ENCODE measurements at regions not wholly inside any gene's neighbourhood (a gene's known extent, or its start where the extent isn't known, plus 50 kb on each side); places are given as distances from the start of the nearest gene placed in this dataset.

GRCh38 chr6:164924674-164925073 is 384.7 kb downstream of the C6orf118 start:
- Histone ChIP-seq H3K9ac (ENCODE audit: low read depth, low read length) (no peak overlapping the region), H3K4me1 (ENCODE audit: insufficient read depth, low read length) (peaks cover 4% of the 10 kb centered on the region; the same call in 1 of the 2 replicates), H3K9me3 (ENCODE audit: control insufficient read depth, insufficient read depth, low read length) (no peaks in the 10 kb centered on the region), H3K36me3 (ENCODE audit: insufficient read depth, low read length) (no peaks in the 10 kb centered on the region)

GRCh38 chr6:164917211-164917610 is 392.2 kb downstream of the C6orf118 start:
- no peak overlapping the region for H3K9ac ChIP-seq (ENCODE audit: low read depth, low read length)
- 0 out of 2 replicates have a peak, but pooled peaks cover 2% of the 10 kb centered on the region for H3K9me3 ChIP-seq (ENCODE audit: control insufficient read depth, insufficient read depth, low read length)
- no peaks in the 10 kb centered on the region for H3K4me1 ChIP-seq (ENCODE audit: insufficient read depth, low read length)
- H3K36me3 ChIP-seq (ENCODE audit: insufficient read depth, low read length) = no peaks in the 10 kb centered on the region

GRCh38 chr6:164916087-164916486 is 393.3 kb downstream of the C6orf118 start:
- 0 out of 2 replicates have a peak, but pooled peaks cover 4% of the 10 kb centered on the region for H3K4me1 ChIP-seq (ENCODE audit: insufficient read depth, low read length)
- no peaks in the 10 kb centered on the region for H3K36me3 ChIP-seq (ENCODE audit: insufficient read depth, low read length)
- 0 out of 2 replicates have a peak, but pooled peaks cover 2% of the 10 kb centered on the region for H3K9me3 ChIP-seq (ENCODE audit: control insufficient read depth, insufficient read depth, low read length)
- H3K9ac ChIP-seq (ENCODE audit: low read depth, low read length) = no peak overlapping the region

- H3K36me3 ChIP-seq (ENCODE audit: insufficient read depth, low read length) = no peaks in the 10 kb centered on the region
- H3K4me1 ChIP-seq (ENCODE audit: insufficient read depth, low read length) = 0 out of 2 replicates have a peak, but pooled peaks cover 4% of the 10 kb centered on the region
- H3K9ac ChIP-seq (ENCODE audit: low read depth, low read length) = no peak overlapping the region
- no peaks in the 10 kb centered on the region for H3K9me3 ChIP-seq (ENCODE audit: control insufficient read depth, insufficient read depth, low read length)
Observed at GRCh38 chr6:164911873-164912580, 397.4 kb downstream of the C6orf118 start.

GRCh38 chr6:164911151-164911550 is 398.3 kb downstream of the C6orf118 start:
- Histone ChIP-seq H3K36me3 (ENCODE audit: insufficient read depth, low read length) (no peaks in the 10 kb centered on the region), H3K9me3 (ENCODE audit: control insufficient read depth, insufficient read depth, low read length) (no peaks in the 10 kb centered on the region), H3K9ac (ENCODE audit: low read depth, low read length) (no peak overlapping the region), H3K4me1 (ENCODE audit: insufficient read depth, low read length) (0 out of 2 replicates have a peak, but pooled peaks cover 4% of the 10 kb centered on the region)

GRCh38 chr6:164906766-164907165 is 402.6 kb downstream of the C6orf118 start:
- no peaks in the 10 kb centered on the region for H3K36me3 ChIP-seq (ENCODE audit: insufficient read depth, low read length)

GRCh38 chr6:164905311-164905710 is 404.1 kb downstream of the C6orf118 start:
- no peaks in the 10 kb centered on the region for H3K4me1 ChIP-seq (ENCODE audit: insufficient read depth, low read length)
- no peaks in the 10 kb centered on the region for H3K9me3 ChIP-seq (ENCODE audit: control insufficient read depth, insufficient read depth, low read length)
- H3K36me3 ChIP-seq (ENCODE audit: insufficient read depth, low read length) = no peaks in the 10 kb centered on the region
- no peak overlapping the region for H3K9ac ChIP-seq (ENCODE audit: low read depth, low read length)

More at GRCh38 chr6:164906766-164907165, 402.6 kb downstream of the C6orf118 start:
- Histone ChIP-seq H3K9me3 (ENCODE audit: control insufficient read depth, insufficient read depth, low read length) (no peaks in the 10 kb centered on the region), H3K9ac (ENCODE audit: low read depth, low read length) (no peak overlapping the region), H3K4me1 (ENCODE audit: insufficient read depth, low read length) (0 out of 2 replicates have a peak, but pooled peaks cover 2% of the 10 kb centered on the region)

- no peak overlapping the region for H3K9ac ChIP-seq (ENCODE audit: low read depth, low read length)
- H3K4me1 ChIP-seq (ENCODE audit: insufficient read depth, low read length) = no peaks in the 10 kb centered on the region
- H3K36me3 ChIP-seq (ENCODE audit: insufficient read depth, low read length) = no peaks in the 10 kb centered on the region
- no peaks in the 10 kb centered on the region for H3K9me3 ChIP-seq (ENCODE audit: control insufficient read depth, insufficient read depth, low read length)
Observed at GRCh38 chr6:164898412-164898811, 411.0 kb downstream of the C6orf118 start.

GRCh38 chr6:164897523-164898235 is 411.7 kb downstream of the C6orf118 start:
- H3K36me3 ChIP-seq (ENCODE audit: insufficient read depth, low read length) = no peaks in the 10 kb centered on the region
- no peaks in the 10 kb centered on the region for H3K9me3 ChIP-seq (ENCODE audit: control insufficient read depth, insufficient read depth, low read length)
- H3K4me1 ChIP-seq (ENCODE audit: insufficient read depth, low read length) = no peaks in the 10 kb centered on the region
- no peak overlapping the region for H3K9ac ChIP-seq (ENCODE audit: low read depth, low read length)

GRCh38 chr6:164889980-164890379 is 419.4 kb downstream of the C6orf118 start:
- H3K9me3 ChIP-seq (ENCODE audit: control insufficient read depth, insufficient read depth, low read length) = no peaks in the 10 kb centered on the region
- no peaks in the 10 kb centered on the region for H3K36me3 ChIP-seq (ENCODE audit: insufficient read depth, low read length)
- H3K9ac ChIP-seq (ENCODE audit: low read depth, low read length) = no peak overlapping the region
- no peaks in the 10 kb centered on the region for H3K4me1 ChIP-seq (ENCODE audit: insufficient read depth, low read length)

- H3K9ac ChIP-seq (ENCODE audit: low read depth, low read length) = no peak overlapping the region
Observed at GRCh38 chr6:164887660-164888059, 421.7 kb downstream of the C6orf118 start.

GRCh38 chr6:164882236-164882635 is 427.2 kb downstream of the C6orf118 start:
- no peaks in the 10 kb centered on the region for H3K4me1 ChIP-seq (ENCODE audit: insufficient read depth, low read length)
- H3K36me3 ChIP-seq (ENCODE audit: insufficient read depth, low read length) = no peaks in the 10 kb centered on the region
- H3K9ac ChIP-seq (ENCODE audit: low read depth, low read length) = no peak overlapping the region
- H3K9me3 ChIP-seq (ENCODE audit: control insufficient read depth, insufficient read depth, low read length) = no peaks in the 10 kb centered on the region

More at GRCh38 chr6:164887660-164888059, 421.7 kb downstream of the C6orf118 start:
- H3K4me1 ChIP-seq (ENCODE audit: insufficient read depth, low read length) = no peaks in the 10 kb centered on the region
- no peaks in the 10 kb centered on the region for H3K9me3 ChIP-seq (ENCODE audit: control insufficient read depth, insufficient read depth, low read length)
- no peaks in the 10 kb centered on the region for H3K36me3 ChIP-seq (ENCODE audit: insufficient read depth, low read length)

GRCh38 chr6:164871783-164872182 is 437.6 kb downstream of the C6orf118 start:
- no peaks in the 10 kb centered on the region for H3K9me3 ChIP-seq (ENCODE audit: control insufficient read depth, insufficient read depth, low read length)
- no peak overlapping the region for H3K9ac ChIP-seq (ENCODE audit: low read depth, low read length)
- H3K36me3 ChIP-seq (ENCODE audit: insufficient read depth, low read length) = no peaks in the 10 kb centered on the region
- H3K4me1 ChIP-seq (ENCODE audit: insufficient read depth, low read length) = no peaks in the 10 kb centered on the region

GRCh38 chr6:164870164-164870563 is 439.2 kb downstream of the C6orf118 start:
- no peaks in the 10 kb centered on the region for H3K36me3 ChIP-seq (ENCODE audit: insufficient read depth, low read length)
- H3K4me1 ChIP-seq (ENCODE audit: insufficient read depth, low read length) = no peaks in the 10 kb centered on the region
- no peak overlapping the region for H3K9ac ChIP-seq (ENCODE audit: low read depth, low read length)
- H3K9me3 ChIP-seq (ENCODE audit: control insufficient read depth, insufficient read depth, low read length) = no peaks in the 10 kb centered on the region

GRCh38 chr6:164861967-164862366 is 447.4 kb downstream of the C6orf118 start:
- no peak overlapping the region for H3K9ac ChIP-seq (ENCODE audit: low read depth, low read length)
- H3K4me1 ChIP-seq (ENCODE audit: insufficient read depth, low read length) = no peaks in the 10 kb centered on the region
- H3K36me3 ChIP-seq (ENCODE audit: insufficient read depth, low read length) = no peaks in the 10 kb centered on the region
- no peaks in the 10 kb centered on the region for H3K9me3 ChIP-seq (ENCODE audit: control insufficient read depth, insufficient read depth, low read length)
